Keratinocyte (primary cell): ENCODE measurements at regions not wholly inside any gene's neighbourhood (a gene's known extent, or its start where the extent isn't known, plus 50 kb on each side); places are given as distances from the start of the nearest gene placed in this dataset.

Experiments used
- DNase-seq: peaks from one replicate; pipeline ENCODE4 v3.0.0-alpha.2; 2011; ENCODE audit warnings: low read depth, missing footprints, low spot score
- FAIRE-seq: peaks from 2 replicates; lab custom pipeline; 2011; peaks lifted over from hg19 to GRCh38; lab: Jason Lieb, UNC
- H2AFZ ChIP-seq: 2 replicates; pipeline ENCODE4 v1.6.0; 2012; ENCODE audit warnings: low read length, control low read depth, inconsistent platforms; ENCODE audit not compliant: control insufficient read depth
- H3K27ac ChIP-seq: 2 replicates; pipeline ENCODE4 v1.5.1; 2011; ENCODE audit warnings: low read length; ENCODE audit not compliant: control insufficient read depth, insufficient read depth
- H3K27me3 ChIP-seq: 3 replicates; pipeline ENCODE4 v1.6.0; 2011; ENCODE audit warnings: low read length; ENCODE audit not compliant: control insufficient read depth, insufficient read depth; ENCODE audit errors: extremely low read depth
- H3K36me3 ChIP-seq, 2 experiments: 2 replicates in 1 of 2; 3 replicates in 1 of 2; pipeline ENCODE4 v1.5.1; 2011; ENCODE audit warnings: low read length in 2 of 2, mild to moderate bottlenecking in 1 of 2; ENCODE audit not compliant: control insufficient read depth in 2 of 2, insufficient read depth in 2 of 2; ENCODE audit errors: extremely low read depth in 1 of 2
- H3K4me1 ChIP-seq: 3 replicates; pipeline ENCODE4 v1.5.1; 2011; ENCODE audit warnings: low read length; ENCODE audit not compliant: control insufficient read depth, insufficient read depth; ENCODE audit errors: extremely low read depth
- H3K4me2 ChIP-seq: 3 replicates; pipeline ENCODE4 v1.6.0; 2011; ENCODE audit warnings: low read depth, low read length; ENCODE audit not compliant: control insufficient read depth, insufficient read depth; ENCODE audit errors: extremely low read depth
- H3K4me3 ChIP-seq, 3 experiments: fragments of 200-600 bp in 1 of 3; sonication (generic) in 1 of 3; 2 replicates in 2 of 3; 3 replicates in 1 of 3; pipeline ENCODE4 v1.5.1; 2011 to 2016; ENCODE audit warnings: low read length in 3 of 3, mild to moderate bottlenecking in 3 of 3, control low read depth in 2 of 3, inconsistent platforms in 1 of 3, low read depth in 1 of 3, mixed read lengths in 1 of 3, mixed run types in 1 of 3, moderate library complexity in 1 of 3; ENCODE audit not compliant: control insufficient read depth in 2 of 3, insufficient read depth in 2 of 3; ENCODE audit errors: extremely low read depth in 1 of 3
- H3K79me2 ChIP-seq: 2 replicates; pipeline ENCODE4 v1.6.0; 2012; ENCODE audit warnings: low read length; ENCODE audit not compliant: control insufficient read depth, insufficient read depth
- H3K9ac ChIP-seq: 3 replicates; pipeline ENCODE4 v1.6.0; 2011; ENCODE audit warnings: low read length; ENCODE audit not compliant: control insufficient read depth, insufficient read depth; ENCODE audit errors: extremely low read depth
- H3K9me1 ChIP-seq: 3 replicates; pipeline ENCODE4 v1.6.0; 2011; ENCODE audit warnings: low read length; ENCODE audit not compliant: control insufficient read depth, insufficient read depth; ENCODE audit errors: extremely low read depth
- H3K9me3 ChIP-seq: 2 replicates; pipeline ENCODE4 v1.5.1; 2012; ENCODE audit warnings: low read depth, low read length; ENCODE audit not compliant: control insufficient read depth
- H4K20me1 ChIP-seq: 3 replicates; pipeline ENCODE4 v1.6.0; 2011; ENCODE audit warnings: low read length; ENCODE audit not compliant: control insufficient read depth, insufficient read depth; ENCODE audit errors: extremely low read depth
- CTCF ChIP-seq, 3 experiments: IDR thresholded peaks in 1 of 3; conservative IDR thresholded peaks in 1 of 3; optimal IDR thresholded peaks in 1 of 3; 2 replicates in 2 of 3; 3 replicates in 1 of 3; pipeline versions ENCODE3 to v1.5.1; 2011; ENCODE audit warnings: low read length in 3 of 3, mild to moderate bottlenecking in 3 of 3, moderate library complexity in 2 of 3, control low read depth in 1 of 3, inconsistent platforms in 1 of 3; ENCODE audit not compliant: insufficient read depth in 2 of 3; ENCODE audit errors: extremely low read depth in 1 of 3
- EZH2 ChIP-seq: IDR thresholded peaks from one replicate; pipeline ENCODE4 v1.6.1; 2012; ENCODE audit warnings: inconsistent platforms, mild to moderate bottlenecking, low read length, moderate library complexity
- dilution Hi-C: fragments of 300-500 bp; cut with MboI; formaldehyde crosslinking; loops from one replicate; pipeline ENCODE4 v1.7.0; 2020; ENCODE audit warnings: low sequenced_read_pairs; ENCODE audit not compliant: extremely low pct_ligation_motif_present

- Histone ChIP-seq H2AFZ (no peak overlapping the region), H3K27ac (no peak overlapping the region), H3K36me3 (no peaks in the 10 kb centered on the region), H3K27me3 (no peaks in the 10 kb centered on the region), H3K9me3 (no peaks in the 10 kb centered on the region), H3K79me2 (no peaks in the 10 kb centered on the region), H3K4me3 (no peak overlapping the region), H3K4me1 (peaks cover 21% of the 10 kb centered on the region), H3K9me1 (no peaks in the 10 kb centered on the region), H3K4me2 (no peak overlapping the region), H3K9ac (no peak overlapping the region), H4K20me1 (no peaks in the 10 kb centered on the region)
- TF ChIP-seq EZH2 = no peak
- TF ChIP-seq CTCF (optimal IDR thresholded peaks at IDR 0.05 in 1 of 3, IDR thresholded peaks at IDR 0.05 in 1 of 3, conservative IDR thresholded peaks at IDR 0.05 in 1 of 3; ENCODE audit: extremely low read depth in 1 of 3, insufficient read depth in 2 of 3, low read length in 3 of 3) = no peak
- dilution Hi-C loops = no loop called here
- no peak for DNase-seq
- FAIRE-seq = no peak
Observed at GRCh38 chr5:52731274-52732027, 56.3 kb upstream of the ITGA1 start.

GRCh38 chr5:52734557-52734956 lies 53.2 kb upstream of the ITGA1 start:
- no peak overlapping the region for H2AFZ ChIP-seq
- H4K20me1 ChIP-seq = no peaks in the 10 kb centered on the region
- TF ChIP-seq CTCF (optimal IDR thresholded peaks at IDR 0.05 in 1 of 3, IDR thresholded peaks at IDR 0.05 in 1 of 3, conservative IDR thresholded peaks at IDR 0.05 in 1 of 3; ENCODE audit: extremely low read depth in 1 of 3, insufficient read depth in 2 of 3, low read length in 3 of 3) = no peak
- TF ChIP-seq EZH2 = no peak
- DNase-seq = no peak
- no peaks in the 10 kb centered on the region for H3K9me3 ChIP-seq
- H3K4me3 ChIP-seq = no peak overlapping the region
- H3K9ac ChIP-seq = no peak overlapping the region
- no peaks in the 10 kb centered on the region for H3K4me1 ChIP-seq
- no peak overlapping the region for H3K4me2 ChIP-seq
- no peaks in the 10 kb centered on the region for H3K79me2 ChIP-seq
- FAIRE-seq = no peak
- no peak overlapping the region for H3K27ac ChIP-seq
- no peaks in the 10 kb centered on the region for H3K27me3 ChIP-seq
- dilution Hi-C loops = no loop called here
- no peaks in the 10 kb centered on the region for H3K36me3 ChIP-seq
- no peaks in the 10 kb centered on the region for H3K9me1 ChIP-seq
